ENCODE measurements at regions not wholly inside any gene's neighbourhood (a gene's known extent, or its start where the extent isn't known, plus 50 kb on each side); places are given as distances from the start of the nearest gene placed in this dataset.
A peak's percentile ranks its signal among the peaks of the same experiment; 100 is the strongest.

DNA sequence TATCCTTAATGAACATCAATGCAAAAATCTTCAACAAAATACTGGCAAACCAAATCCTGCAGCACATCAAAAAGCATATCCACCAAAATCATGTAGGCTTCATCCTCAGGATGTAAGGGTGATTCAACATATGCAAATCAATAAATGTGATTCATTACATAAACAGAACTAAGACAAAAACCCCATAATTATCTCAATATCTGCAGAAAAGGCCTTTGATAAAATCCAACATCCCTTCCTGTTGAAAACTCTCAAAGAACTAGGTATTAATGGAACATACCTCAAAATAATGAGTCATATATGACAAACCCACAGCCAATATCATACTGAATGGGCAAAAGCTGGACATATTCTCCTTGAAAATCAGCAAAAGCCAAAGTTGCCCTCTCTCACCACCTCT is 54.6 kb upstream of the DEPDC1 start:
- DNase-seq (ENCODE audit: low spot score): no peak

DNA sequence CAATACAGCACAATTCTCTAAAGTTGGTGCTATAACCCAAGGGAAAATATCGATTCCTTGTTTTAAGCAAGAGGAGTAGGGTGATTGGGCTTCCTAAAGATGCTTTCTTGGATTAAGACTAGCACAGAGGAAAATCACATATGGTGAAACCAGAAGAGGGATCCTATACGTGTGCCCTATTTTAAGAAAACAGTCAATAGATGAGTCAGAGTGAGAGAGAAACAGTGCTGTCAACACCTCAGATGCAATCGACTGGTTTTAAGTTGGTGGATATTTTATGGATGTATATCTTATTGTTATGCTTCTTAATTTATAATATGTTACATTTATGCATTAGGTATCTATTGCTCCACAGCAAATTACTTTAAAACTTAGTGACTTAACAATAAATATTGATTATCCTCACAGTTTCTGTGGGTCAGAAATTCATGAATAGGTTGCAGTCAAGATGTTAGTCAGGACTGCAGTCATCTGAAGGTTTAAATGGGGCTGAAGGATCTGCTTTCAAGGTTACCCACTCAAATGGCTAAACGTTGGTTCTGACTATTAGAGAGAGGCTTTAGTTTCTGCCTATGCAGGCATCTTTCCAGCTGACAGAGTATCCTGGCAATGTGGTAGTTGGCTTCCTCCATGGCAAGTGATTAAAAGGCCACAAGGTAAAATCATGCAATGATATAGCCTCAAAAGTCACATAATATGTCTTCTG is 61.6 kb upstream of the DEPDC1 start:
- no peak for DNase-seq (ENCODE audit: low spot score)

DNA sequence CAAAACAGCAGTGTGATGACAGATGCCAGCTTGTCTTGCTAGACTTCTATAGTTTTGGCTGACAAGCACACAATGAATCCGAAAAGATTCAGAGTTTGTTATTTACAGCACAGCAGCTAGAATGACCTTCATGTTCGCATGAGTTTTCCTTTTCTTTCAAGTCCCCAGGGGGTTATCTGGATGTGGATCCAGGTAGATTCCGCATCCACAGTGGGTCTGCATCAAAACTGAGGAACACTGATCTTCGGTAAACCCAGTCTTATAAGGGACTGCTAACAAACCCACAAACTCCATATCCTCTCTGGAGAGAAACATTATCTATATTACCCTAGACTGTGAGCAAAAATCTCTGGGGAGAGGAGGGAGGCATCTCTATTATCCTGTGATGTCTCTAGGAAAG is 69.0 kb upstream of the DEPDC1 start:
- DNase-seq (ENCODE audit: low spot score): no peak

DNA sequence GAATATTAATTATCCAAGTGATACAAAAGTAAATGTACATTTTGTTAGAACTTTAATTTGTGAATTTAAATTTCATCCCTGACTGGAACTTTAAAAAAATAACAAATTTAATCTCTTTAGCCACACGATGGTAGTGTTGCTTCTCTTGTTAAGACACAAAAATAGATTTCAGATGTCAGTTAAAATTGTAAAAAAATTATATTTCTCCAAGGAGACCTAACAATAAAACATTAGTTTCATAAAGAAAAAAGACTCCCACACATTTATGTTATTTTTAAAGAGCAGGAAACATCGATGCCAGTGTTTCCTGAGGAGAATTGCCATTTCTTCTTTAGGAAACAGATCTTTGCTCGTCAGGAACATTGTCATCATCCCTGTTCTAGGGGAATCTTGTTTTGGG is 74.0 kb upstream of the DEPDC1 start:
- DNase-seq (ENCODE audit: low spot score): no peak

DNA sequence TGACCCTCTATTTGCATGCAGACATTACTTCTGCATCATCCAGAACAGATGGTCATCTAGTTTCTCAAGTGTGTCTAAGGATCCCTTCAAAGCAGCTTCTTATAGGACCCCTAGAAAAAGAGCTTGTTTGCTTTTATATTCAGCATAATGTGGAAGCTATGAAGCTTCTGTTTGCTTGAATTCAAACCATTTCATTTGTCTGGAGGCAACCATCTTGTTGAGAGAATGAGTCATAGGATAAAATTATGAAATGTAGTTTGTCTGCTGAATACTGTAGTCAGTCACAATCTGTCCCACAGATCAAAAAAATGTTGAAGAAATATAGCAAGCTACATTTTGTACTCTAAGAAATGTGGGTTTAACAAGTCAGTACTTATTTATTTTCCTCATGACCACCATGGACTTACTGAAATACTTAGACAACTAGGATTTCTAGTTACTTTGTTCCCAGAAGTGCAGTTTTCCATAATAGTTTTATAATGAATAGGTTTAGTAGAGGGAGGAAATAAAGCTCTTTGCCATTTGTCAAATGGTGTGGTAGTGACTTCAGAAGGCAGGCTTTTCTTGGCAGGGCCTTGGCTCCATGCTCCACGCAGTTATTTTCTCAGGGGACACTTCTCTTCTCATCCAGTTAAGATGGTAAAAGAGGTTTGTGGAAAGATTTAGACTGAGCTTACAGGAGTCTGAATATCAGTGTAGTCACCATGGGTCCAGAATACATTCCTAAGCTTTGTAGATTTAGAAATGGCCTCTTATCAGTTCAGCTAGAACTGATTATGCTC is 74.8 kb upstream of the DEPDC1 start:
- no peak for DNase-seq (ENCODE audit: low spot score)

DNA sequence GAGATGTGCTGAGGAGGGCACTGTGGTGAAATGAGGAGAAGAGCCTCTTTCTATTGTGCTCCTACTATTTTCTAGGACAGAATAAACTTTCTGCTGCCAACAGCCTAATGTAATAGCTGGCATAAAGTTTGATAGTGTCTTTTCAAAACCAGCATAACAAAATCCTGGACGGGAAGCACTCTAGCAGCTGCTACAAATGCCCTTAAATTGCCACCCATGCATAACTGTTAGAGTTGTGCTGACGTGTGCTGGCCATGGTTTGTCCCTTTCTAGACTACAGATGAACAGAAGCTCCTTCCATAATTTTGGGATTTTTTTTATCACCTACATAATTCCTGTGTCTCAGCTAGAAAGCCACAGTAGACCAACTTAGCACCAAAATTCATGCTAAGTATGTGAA is 88.5 kb upstream of the DEPDC1 start:
- no peak for DNase-seq (ENCODE audit: low spot score)

DNA sequence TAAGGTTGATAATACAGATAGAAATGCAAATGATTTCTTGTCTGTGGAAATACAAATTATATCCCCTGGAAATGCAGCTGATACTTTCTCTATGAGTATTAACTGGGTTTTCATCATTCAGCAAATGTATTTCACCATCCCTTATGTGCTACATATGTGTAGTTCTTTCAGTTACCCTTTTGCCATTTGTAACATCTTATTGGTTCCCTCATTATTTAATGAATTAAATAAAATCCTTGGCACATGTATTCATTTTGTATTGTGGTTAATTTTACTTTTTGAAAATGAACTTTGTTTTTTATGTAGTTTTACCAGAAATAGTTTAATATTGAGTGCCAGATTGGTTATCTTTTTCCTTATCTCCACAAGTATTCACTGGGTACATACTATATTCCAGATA is 89.9 kb upstream of the DEPDC1 start:
- no peak for DNase-seq (ENCODE audit: low spot score)

DNA sequence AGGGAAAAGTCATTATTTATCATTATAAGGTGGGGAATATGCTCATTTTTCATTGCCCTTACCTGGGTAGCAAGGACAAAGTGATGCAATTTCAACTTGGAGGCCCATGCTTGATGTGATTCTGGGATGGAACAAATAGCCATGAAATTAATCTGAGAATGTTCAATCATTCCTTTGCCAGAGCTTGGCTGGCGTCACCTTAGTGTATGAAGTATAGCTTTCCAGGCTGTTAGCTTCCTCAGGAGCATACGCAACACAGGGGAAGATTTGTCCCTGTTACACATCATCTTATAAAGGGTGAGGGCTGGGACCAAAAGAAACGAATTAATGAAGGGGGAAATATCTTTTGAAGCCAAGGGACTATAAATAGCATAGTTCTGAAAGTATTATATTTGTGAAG is 91.4 kb upstream of the DEPDC1 start:
- DNase-seq (ENCODE audit: low spot score): no peak

DNA sequence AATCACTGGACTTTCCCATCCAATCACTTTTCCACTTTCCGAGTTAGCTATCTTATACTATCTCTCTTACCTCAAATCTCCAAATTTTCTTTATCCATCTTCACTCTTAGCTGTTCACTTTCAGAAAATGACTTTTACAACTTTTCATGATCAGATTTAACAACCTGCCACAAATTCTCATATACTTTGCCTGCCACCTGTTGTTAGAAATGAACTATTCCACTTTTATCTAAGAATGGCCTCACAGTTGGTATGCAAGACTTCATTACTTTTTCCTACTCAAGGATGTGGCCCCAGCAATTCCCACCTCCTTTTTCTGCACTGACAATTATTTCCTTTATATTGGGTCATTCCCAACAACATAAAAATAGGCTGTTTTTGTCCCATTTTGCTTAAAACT is 93.6 kb upstream of the DEPDC1 start:
- no peak for DNase-seq (ENCODE audit: low spot score)

DNA sequence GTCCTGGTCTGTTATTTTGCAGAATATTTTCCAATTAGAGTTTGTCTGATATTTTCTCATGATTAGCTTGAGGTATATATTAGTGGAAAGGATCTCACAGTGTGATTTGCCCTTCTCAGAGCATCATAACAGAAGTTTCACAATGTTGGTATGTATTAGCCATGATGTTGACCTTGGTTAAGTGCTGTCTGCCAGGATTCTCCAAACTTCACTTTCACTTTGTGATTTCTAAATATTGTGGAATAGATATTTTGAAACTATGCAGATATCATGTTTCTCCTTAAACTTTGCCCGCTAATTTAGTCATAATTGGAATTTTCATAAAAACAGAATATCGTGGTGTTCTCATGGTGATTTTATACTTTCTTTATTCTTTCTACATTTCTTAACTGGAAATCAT is 98.0 kb upstream of the DEPDC1 start:
- no peak for DNase-seq (ENCODE audit: low spot score)

DNA sequence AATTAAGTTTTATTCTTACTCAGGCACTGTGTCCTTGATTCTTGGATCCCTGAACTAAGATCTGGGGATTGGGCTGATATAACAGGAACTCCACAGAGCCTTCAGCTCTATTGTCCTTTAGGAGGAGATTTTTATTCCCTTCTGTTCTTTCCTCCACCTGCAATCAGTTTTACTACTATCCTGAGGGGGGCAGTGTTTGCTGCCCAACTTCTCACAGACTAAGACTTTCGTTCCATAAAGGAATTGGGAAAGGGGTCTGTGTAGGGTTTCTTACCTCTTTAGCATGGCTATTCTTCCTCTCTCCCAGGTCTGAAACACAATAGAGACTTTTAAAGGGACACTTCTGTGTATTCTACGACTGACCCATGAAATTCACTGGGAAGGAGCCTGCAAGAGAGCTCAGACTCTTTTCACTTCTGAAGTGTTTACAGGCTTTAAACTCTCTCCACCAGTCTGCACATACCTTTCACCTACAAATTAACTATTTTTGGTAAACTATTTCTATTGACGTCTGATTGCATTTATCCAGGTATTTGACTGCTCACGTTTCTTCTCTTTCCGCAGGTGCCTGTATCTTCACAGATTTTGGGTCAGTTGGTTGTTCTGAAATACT is 103.3 kb upstream of the DEPDC1 start:
- DNase-seq (ENCODE audit: low spot score): peak; percentile 20

DNA sequence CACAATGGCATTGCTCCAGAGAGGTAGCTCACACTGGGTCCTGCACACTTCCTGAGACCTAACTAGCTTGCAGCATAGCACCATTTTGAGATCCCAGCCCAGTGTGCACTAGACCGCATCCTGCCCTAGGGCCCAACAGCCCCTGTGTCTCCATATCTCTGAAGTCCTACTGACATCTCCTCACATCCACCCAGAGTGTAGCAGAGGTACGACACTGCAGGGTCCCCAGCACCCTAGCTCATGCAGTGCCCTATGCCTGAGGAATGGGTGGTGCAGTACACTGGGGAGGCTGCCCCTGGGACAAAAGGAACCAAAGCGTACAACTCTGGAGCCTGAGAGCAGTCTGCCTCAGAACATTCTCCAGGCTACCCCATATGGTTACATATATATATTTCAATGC is 111.4 kb upstream of the DEPDC1 start:
- no peak for DNase-seq (ENCODE audit: low spot score)

DNA sequence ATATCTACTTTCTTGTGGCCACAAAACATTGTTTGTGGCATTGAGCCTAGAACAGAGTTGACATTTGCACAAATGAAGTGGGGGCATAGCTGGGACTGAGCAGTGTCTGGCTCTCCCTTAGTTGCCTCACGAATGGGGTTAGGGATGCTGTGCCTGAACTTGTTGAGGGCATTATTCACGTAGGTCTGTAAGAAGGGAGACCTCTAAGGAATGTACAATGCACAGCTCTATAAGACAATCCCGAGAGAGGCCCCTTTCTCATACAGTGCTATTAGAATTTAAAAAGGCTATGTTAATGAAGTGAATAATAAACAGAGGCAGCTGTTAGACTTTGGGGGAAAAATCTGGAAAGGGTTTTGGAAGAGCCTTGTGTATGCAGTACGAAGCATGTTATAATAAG is 118.4 kb upstream of the DEPDC1 start:
- DNase-seq (ENCODE audit: low spot score): no peak

DNA sequence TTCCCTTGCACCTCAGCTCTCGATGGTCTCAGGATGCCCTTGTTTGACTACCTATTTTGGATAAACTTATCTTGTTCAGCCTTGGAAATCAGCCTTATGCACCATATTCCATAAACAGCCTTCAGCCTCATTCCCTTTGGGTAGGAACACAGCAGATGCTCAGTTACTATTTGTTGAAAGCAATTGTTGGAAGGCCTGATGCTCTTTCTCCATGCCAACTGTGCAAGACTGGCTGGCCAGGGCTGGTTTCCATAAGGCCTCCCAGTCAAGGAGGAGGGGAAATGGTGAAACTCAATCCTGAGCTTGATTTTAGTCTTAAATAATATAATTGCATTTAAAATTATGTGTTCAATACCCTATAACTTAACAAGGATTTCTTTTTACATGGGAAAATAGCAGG is 121.1 kb upstream of the DEPDC1 start:
- DNase-seq (ENCODE audit: low spot score): no peak

DNA sequence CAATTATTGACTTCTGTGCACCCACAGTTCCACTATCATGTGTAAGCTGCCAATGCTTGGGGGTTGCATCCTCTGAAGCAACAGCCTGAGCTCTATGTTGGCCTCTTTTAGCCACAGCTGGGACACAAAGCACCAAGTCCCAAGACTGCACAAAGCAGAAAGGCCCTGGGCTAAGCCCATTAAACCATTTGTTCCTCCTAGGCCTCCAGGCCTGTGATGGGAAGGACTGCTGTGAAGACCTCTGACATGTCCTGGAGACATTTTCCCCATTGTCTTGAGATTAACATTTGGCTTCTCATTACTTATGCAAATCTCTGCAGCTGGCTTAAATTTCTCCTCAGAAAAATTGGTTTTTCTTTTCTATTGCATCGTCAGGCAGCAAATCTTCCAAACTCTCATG is 123.7 kb upstream of the DEPDC1 start:
- DNase-seq (ENCODE audit: low spot score): no peak

DNA sequence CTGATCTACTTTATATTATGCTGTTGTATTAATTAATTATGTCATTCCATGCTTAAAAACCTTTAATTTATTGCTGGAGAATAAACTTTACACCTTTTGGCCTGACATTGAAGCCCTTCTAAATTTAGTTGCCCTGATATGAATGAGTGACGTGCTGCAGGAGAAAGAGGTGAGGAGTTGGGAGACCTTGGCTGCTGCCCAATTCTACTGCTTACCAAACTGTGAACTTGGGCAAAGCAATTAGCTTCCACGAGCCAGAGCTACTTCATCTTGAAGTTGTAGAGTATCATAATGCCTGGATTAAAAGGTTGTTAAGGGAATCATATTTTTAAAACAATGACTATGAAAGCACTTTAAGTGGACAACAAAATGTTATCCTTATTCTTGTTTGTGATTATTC is 126.8 kb upstream of the DEPDC1 start:
- DNase-seq (ENCODE audit: low spot score): no peak

DNA sequence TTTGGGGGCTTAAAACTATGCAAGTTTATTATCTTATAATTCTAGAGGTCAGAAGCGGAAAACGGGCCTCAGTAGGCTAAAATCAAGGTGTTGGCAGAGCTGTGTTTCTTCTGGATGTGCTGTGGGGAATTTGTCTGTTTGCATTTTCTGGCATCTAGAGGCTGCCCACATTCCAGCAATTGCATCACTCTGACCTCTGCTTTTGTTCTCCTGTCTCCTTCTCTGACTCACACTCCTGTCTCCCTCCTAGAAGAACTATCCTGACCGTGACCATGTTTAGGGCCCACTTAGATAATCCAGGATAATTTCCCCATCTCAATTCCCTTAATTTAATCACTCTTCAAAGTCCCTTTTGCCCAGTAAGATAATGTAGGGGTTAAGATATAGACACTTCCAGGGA is 127.4 kb upstream of the DEPDC1 start:
- DNase-seq (ENCODE audit: low spot score): peak; percentile 36

DNA sequence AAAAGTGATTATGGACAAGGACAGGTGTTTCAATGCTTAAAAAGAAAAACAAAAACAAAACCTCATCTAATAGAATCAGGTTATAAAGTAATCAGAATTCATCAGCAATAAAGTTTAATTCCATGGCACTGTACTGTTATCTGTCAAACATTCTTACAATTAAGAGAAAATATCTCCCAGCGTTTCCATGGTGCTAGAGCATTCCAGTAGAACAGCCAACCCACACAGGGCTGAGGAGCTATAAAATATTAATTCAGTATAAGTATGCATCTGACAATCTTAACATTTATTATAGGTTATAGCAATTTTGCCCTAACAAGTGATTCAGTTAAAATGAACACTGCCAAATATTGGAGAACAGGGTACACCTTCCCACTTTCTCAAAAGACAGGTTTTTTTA is 128.7 kb upstream of the DEPDC1 start:
- DNase-seq (ENCODE audit: low spot score): no peak

DNA sequence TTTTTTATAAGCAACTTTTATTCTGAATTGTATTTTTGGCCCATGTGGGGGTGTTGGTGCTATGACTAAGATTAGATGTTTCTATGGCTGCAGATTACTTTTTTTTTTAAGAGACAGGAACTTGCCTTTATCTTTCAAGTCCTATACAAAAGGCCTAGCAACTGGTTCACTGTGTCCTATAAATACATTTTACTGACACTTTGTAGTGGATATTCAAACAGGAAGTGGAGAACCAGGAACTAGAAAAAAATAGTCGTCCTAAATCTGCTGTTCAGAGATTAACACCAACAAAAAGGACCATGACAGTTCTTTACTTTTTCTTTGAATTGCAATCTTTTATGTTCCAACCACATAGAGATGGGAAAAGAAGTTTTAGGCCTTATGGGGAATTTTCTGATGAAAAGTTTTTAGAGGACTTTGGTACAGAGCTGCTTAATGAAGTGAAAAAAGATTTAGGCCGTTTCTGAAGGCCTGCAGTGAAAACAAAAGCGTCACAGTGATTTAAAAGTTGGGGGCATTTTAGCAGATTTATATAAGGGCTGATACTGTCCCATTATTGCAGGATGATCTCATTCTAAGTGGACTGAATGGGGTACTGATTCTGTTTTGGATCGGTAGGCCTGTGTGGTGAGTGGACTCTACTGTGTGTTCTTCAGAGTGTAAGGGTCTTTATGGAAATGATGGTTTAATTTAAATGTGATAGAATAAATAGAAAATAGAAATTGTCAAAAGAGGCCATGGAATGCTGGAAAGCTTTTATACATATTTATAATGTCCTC is 136.4 kb upstream of the DEPDC1 start:
- no peak for DNase-seq (ENCODE audit: low spot score)

DNA sequence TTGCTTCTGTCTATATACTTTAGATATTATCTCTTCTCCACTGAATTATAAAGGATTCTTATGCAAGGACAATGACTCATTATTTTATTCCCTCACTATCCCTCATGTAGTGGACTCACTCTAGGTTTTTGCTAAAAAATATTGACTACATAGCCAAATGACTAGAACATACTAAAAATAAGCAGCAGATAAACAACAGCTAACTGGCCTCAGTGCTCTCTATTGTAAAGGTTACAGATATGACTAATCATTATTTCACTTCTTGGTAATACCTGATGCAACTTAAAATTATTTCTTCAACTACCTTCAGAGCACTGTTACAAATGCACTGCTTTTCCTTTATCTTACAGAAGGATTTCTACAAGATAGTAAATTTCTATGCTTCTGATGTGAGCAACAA is 147.6 kb upstream of the DEPDC1 start:
- DNase-seq (ENCODE audit: low spot score): no peak

DNA sequence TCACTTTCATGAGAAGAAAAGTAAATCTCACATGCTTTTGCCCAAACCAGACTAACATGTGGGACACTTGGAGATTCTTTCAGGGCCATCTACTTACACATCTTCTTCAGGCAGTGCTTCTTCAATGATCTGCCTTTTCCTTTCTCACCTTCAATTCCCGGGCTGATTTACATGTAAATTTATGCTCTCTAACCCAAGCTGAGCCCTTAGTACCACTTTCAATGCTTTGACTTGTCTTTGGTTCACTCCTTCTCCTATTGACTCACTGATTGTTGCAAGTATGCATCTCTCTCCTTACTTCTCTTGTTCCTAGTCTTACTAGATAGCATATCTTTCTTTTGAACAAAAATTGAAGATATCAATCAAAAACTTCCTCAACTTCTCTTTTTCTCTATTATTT is 154.2 kb upstream of the DEPDC1 start:
- DNase-seq (ENCODE audit: low spot score): no peak

DNA sequence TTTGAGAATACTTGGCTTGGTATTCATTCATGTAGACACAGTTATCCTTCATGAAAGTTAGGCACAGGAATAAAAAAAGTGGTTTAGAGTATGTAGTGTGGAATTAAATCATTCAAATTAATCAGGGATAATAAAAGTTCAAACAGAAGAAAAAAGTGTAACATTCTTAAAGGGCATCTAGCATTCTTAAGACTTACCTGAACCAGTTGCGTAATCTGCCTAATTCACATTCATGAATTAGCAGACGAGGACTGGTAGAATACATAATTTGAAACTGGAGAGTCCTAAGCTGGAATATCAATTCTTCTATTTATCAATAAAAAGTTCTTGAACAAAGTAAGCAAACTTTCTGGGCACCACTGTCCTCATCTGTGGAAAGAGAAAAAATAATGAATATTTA is 157.0 kb upstream of the DEPDC1 start:
- DNase-seq (ENCODE audit: low spot score): no peak

DNA sequence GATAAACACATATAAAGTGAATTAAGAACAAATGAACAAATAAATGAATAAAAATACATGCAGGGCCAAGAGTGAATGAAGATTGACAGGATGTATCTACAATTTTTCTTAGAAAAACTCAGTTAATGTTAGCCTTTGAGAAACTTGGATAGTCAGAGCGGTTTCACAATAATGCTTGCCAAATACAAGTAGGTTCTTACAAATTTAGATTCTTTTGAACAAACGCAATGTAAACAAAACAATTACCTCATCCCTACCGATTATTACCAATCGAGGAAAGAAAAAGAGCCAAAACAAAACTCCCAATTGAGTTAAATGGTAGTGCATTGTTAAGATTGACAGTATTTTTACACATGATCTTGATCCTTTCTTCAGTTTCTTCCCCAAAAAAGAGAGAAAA is 176.9 kb upstream of the DEPDC1 start:
- no peak for DNase-seq (ENCODE audit: low spot score)

Data from AG20443 (cell line).